Neural progenitor cell (in vitro differentiated cells): ENCODE measurements at regions not wholly inside any gene's neighbourhood (a gene's known extent, or its start where the extent isn't known, plus 50 kb on each side); places are given as distances from the start of the nearest gene placed in this dataset.

Source experiments
- EZH2 ChIP-seq: fragments of 200-600 bp; sonication (generic); IDR thresholded peaks from 2 replicates; pipeline ENCODE4 v1.6.1; 2017; ENCODE audit warnings: antibody characterized with exemption, mild to moderate bottlenecking, moderate library complexity
- TF ChIP-seq, protein P1 (sequence below): fragments of 200-600 bp; sonication (generic); IDR thresholded peaks from 2 replicates; pipeline ENCODE4 v1.5.1; 2017; ENCODE audit warnings: antibody characterized with exemption, mild to moderate bottlenecking

DNA sequence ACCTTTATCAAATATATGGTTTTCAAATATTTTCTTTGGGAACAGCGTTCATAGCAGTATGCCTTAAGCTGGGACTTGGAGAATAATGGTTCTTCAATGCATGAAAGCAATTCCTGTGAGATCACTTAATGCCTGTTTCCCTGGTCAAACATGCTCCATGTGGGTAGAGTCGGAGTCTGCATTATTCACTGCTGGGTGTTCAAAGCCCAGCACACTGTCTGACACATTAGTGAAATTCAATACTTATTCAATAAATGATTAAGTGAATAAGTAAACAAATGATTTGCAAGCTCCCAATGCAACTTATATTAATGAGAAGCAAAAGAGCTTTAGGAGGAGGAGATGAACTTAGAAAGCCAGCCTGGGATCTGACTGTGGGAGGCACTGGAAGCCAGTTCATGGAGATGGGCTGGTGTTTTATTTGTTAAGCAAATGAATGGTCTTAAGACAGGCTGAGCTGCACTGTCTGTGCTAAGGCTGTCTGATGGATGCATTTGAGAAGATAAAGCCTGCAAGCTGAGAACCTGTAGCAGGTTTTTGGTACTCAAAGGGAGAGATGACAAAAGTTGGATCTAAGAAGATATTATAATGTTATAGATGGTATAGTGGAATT lies 490.8 kb downstream of the MCTP2 start:
- TF ChIP-seq, protein P1, sequence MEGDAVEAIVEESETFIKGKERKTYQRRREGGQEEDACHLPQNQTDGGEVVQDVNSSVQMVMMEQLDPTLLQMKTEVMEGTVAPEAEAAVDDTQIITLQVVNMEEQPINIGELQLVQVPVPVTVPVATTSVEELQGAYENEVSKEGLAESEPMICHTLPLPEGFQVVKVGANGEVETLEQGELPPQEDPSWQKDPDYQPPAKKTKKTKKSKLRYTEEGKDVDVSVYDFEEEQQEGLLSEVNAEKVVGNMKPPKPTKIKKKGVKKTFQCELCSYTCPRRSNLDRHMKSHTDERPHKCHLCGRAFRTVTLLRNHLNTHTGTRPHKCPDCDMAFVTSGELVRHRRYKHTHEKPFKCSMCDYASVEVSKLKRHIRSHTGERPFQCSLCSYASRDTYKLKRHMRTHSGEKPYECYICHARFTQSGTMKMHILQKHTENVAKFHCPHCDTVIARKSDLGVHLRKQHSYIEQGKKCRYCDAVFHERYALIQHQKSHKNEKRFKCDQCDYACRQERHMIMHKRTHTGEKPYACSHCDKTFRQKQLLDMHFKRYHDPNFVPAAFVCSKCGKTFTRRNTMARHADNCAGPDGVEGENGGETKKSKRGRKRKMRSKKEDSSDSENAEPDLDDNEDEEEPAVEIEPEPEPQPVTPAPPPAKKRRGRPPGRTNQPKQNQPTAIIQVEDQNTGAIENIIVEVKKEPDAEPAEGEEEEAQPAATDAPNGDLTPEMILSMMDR: peak; percentile 9
- TF ChIP-seq EZH2: no peak
